ENCODE measurements at regions not wholly inside any gene's neighbourhood (a gene's known extent, or its start where the extent isn't known, plus 50 kb on each side); places are given as distances from the start of the nearest gene placed in this dataset.
"Not testable (repeated sequence)": the region's sequence is repeated elsewhere in the genome, so short reads cannot be mapped to it uniquely, and the experiment has no call there.

GRCh38 chr1:170407581-170407980, 124.4 kb upstream of the GORAB start:
- Histone ChIP-seq H3K9me3 (ENCODE audit: control insufficient read depth, insufficient read depth, low read depth, low read length) (no peaks in the 10 kb centered on the region), H3K9ac (ENCODE audit: low read length) (no peak overlapping the region), H3K4me3 (ENCODE audit: low read depth, low read length) (no peak overlapping the region), H3K27ac (ENCODE audit: low read depth, low read length) (no peak overlapping the region), H3K27me3 (ENCODE audit: control insufficient read depth, insufficient read depth, low read length) (no peaks in the 10 kb centered on the region), H3K36me3 (ENCODE audit: control insufficient read depth, insufficient read depth, low read length) (no peaks in the 10 kb centered on the region), H3K4me1 (ENCODE audit: control insufficient read depth, insufficient read depth, low read length) (no peaks in the 10 kb centered on the region)

- Histone ChIP-seq H3K4me1 (ENCODE audit: control insufficient read depth, insufficient read depth, low read length) (no peaks in the 10 kb centered on the region), H3K4me3 (ENCODE audit: low read depth, low read length) (no peak overlapping the region), H3K27ac (ENCODE audit: low read depth, low read length) (no peak overlapping the region), H3K9me3 (ENCODE audit: control insufficient read depth, insufficient read depth, low read depth, low read length) (no peaks in the 10 kb centered on the region), H3K9ac (ENCODE audit: low read length) (no peak overlapping the region), H3K27me3 (ENCODE audit: control insufficient read depth, insufficient read depth, low read length) (no peaks in the 10 kb centered on the region), H3K36me3 (ENCODE audit: control insufficient read depth, insufficient read depth, low read length) (no peaks in the 10 kb centered on the region)
These were observed 121.4 kb upstream of the GORAB start for GRCh38 chr1:170410401-170411166.

- Histone ChIP-seq H3K9ac (ENCODE audit: low read length) (no peak overlapping the region), H3K9me3 (ENCODE audit: control insufficient read depth, insufficient read depth, low read depth, low read length) (peaks cover 13% of the 10 kb centered on the region), H3K4me3 (ENCODE audit: low read depth, low read length) (no peak overlapping the region), H3K27me3 (ENCODE audit: control insufficient read depth, insufficient read depth, low read length) (no peaks in the 10 kb centered on the region), H3K4me1 (ENCODE audit: control insufficient read depth, insufficient read depth, low read length) (no peaks in the 10 kb centered on the region), H3K36me3 (ENCODE audit: control insufficient read depth, insufficient read depth, low read length) (no peaks in the 10 kb centered on the region), H3K27ac (ENCODE audit: low read depth, low read length) (no peak overlapping the region)
These were observed 116.8 kb upstream of the GORAB start for GRCh38 chr1:170414989-170415709.

- Histone ChIP-seq H3K4me3 (ENCODE audit: low read depth, low read length) (no peak overlapping the region), H3K9ac (ENCODE audit: low read length) (no peak overlapping the region), H3K27me3 (ENCODE audit: control insufficient read depth, insufficient read depth, low read length) (no peaks in the 10 kb centered on the region), H3K4me1 (ENCODE audit: control insufficient read depth, insufficient read depth, low read length) (no peaks in the 10 kb centered on the region), H3K9me3 (ENCODE audit: control insufficient read depth, insufficient read depth, low read depth, low read length) (peaks cover 13% of the 10 kb centered on the region), H3K36me3 (ENCODE audit: control insufficient read depth, insufficient read depth, low read length) (no peaks in the 10 kb centered on the region), H3K27ac (ENCODE audit: low read depth, low read length) (no peak overlapping the region)
These were observed 116.1 kb upstream of the GORAB start for GRCh38 chr1:170415710-170416372.

- H3K36me3 ChIP-seq (ENCODE audit: control insufficient read depth, insufficient read depth, low read length) = no peaks in the 10 kb centered on the region
- H3K9ac ChIP-seq (ENCODE audit: low read length) = no peak overlapping the region
- H3K4me1 ChIP-seq (ENCODE audit: control insufficient read depth, insufficient read depth, low read length) = peaks cover 9% of the 10 kb centered on the region; the same call in 1 of the 2 replicates
- no peak overlapping the region for H3K4me3 ChIP-seq (ENCODE audit: low read depth, low read length)
- H3K27me3 ChIP-seq (ENCODE audit: control insufficient read depth, insufficient read depth, low read length) = no peaks in the 10 kb centered on the region
- H3K27ac ChIP-seq (ENCODE audit: low read depth, low read length) = no peak overlapping the region
- H3K9me3 ChIP-seq (ENCODE audit: control insufficient read depth, insufficient read depth, low read depth, low read length) = no peaks in the 10 kb centered on the region
These were observed 107.6 kb upstream of the GORAB start for GRCh38 chr1:170424346-170424745.

- Histone ChIP-seq H3K27me3 (ENCODE audit: control insufficient read depth, insufficient read depth, low read length) (no peaks in the 10 kb centered on the region), H3K9me3 (ENCODE audit: control insufficient read depth, insufficient read depth, low read depth, low read length) (no peaks in the 10 kb centered on the region), H3K36me3 (ENCODE audit: control insufficient read depth, insufficient read depth, low read length) (no peaks in the 10 kb centered on the region), H3K27ac (ENCODE audit: low read depth, low read length) (no peak overlapping the region), H3K4me3 (ENCODE audit: low read depth, low read length) (no peak overlapping the region), H3K9ac (ENCODE audit: low read length) (no peak overlapping the region), H3K4me1 (ENCODE audit: control insufficient read depth, insufficient read depth, low read length) (peaks cover 9% of the 10 kb centered on the region; the same call in 1 of the 2 replicates)
These were observed 105.4 kb upstream of the GORAB start for GRCh38 chr1:170426596-170426995.

GRCh38 chr1:170427002-170427401, 105.0 kb upstream of the GORAB start:
- not testable (repeated sequence) for H3K27ac ChIP-seq (ENCODE audit: low read depth, low read length); H3K4me3 ChIP-seq (ENCODE audit: low read depth, low read length); H3K9me3 ChIP-seq (ENCODE audit: control insufficient read depth, insufficient read depth, low read depth, low read length); H3K27me3 ChIP-seq (ENCODE audit: control insufficient read depth, insufficient read depth, low read length); H3K36me3 ChIP-seq (ENCODE audit: control insufficient read depth, insufficient read depth, low read length); H3K4me1 ChIP-seq (ENCODE audit: control insufficient read depth, insufficient read depth, low read length); H3K9ac ChIP-seq (ENCODE audit: low read length)

- Histone ChIP-seq H3K27me3 (ENCODE audit: control insufficient read depth, insufficient read depth, low read length) (no peaks in the 10 kb centered on the region), H3K27ac (ENCODE audit: low read depth, low read length) (no peak overlapping the region), H3K9me3 (ENCODE audit: control insufficient read depth, insufficient read depth, low read depth, low read length) (no peaks in the 10 kb centered on the region), H3K9ac (ENCODE audit: low read length) (no peak overlapping the region), H3K4me3 (ENCODE audit: low read depth, low read length) (no peak overlapping the region), H3K36me3 (ENCODE audit: control insufficient read depth, insufficient read depth, low read length) (no peaks in the 10 kb centered on the region), H3K4me1 (ENCODE audit: control insufficient read depth, insufficient read depth, low read length) (no peaks in the 10 kb centered on the region; the same call in 1 of the 2 replicates)
These were observed 95.0 kb upstream of the GORAB start for GRCh38 chr1:170436928-170437327.

GRCh38 chr1:170445096-170445495, 86.9 kb upstream of the GORAB start:
- Histone ChIP-seq H3K4me1 (ENCODE audit: control insufficient read depth, insufficient read depth, low read length) (no peaks in the 10 kb centered on the region), H3K9ac (ENCODE audit: low read length) (no peak overlapping the region), H3K36me3 (ENCODE audit: control insufficient read depth, insufficient read depth, low read length) (no peaks in the 10 kb centered on the region), H3K27me3 (ENCODE audit: control insufficient read depth, insufficient read depth, low read length) (no peaks in the 10 kb centered on the region), H3K27ac (ENCODE audit: low read depth, low read length) (no peak overlapping the region), H3K9me3 (ENCODE audit: control insufficient read depth, insufficient read depth, low read depth, low read length) (no peaks in the 10 kb centered on the region), H3K4me3 (ENCODE audit: low read depth, low read length) (no peak overlapping the region)

- Histone ChIP-seq H3K4me3 (ENCODE audit: low read depth, low read length) (no peak overlapping the region), H3K36me3 (ENCODE audit: control insufficient read depth, insufficient read depth, low read length) (no peaks in the 10 kb centered on the region), H3K9me3 (ENCODE audit: control insufficient read depth, insufficient read depth, low read depth, low read length) (no peaks in the 10 kb centered on the region), H3K27me3 (ENCODE audit: control insufficient read depth, insufficient read depth, low read length) (no peaks in the 10 kb centered on the region), H3K9ac (ENCODE audit: low read length) (no peak overlapping the region), H3K4me1 (ENCODE audit: control insufficient read depth, insufficient read depth, low read length) (no peaks in the 10 kb centered on the region), H3K27ac (ENCODE audit: low read depth, low read length) (no peak overlapping the region)
These were observed 83.3 kb upstream of the GORAB start for GRCh38 chr1:170448661-170449158.

All from HUES6 (cell line).